GM21528 (cell line): ENCODE measurements at regions not wholly inside any gene's neighbourhood (a gene's known extent, or its start where the extent isn't known, plus 50 kb on each side); places are given as distances from the start of the nearest gene placed in this dataset.

Source experiments
- ATAC-seq: cut with Tn5 transposase; IDR thresholded peaks from one replicate; pipeline ENCODE4 v1.9.1; 2021; ENCODE audit warnings: mild to moderate bottlenecking, moderate library complexity; ENCODE audit not compliant: unreplicated experiment, low FRiP score

- ATAC-seq: no peak
These were observed 191.1 kb upstream of the CIBAR2 start for GRCh38 chr16:85303354-85303883.

GRCh38 chr16:85304337-85304736, 192.1 kb upstream of the CIBAR2 start:
- no peak for ATAC-seq

DNA sequence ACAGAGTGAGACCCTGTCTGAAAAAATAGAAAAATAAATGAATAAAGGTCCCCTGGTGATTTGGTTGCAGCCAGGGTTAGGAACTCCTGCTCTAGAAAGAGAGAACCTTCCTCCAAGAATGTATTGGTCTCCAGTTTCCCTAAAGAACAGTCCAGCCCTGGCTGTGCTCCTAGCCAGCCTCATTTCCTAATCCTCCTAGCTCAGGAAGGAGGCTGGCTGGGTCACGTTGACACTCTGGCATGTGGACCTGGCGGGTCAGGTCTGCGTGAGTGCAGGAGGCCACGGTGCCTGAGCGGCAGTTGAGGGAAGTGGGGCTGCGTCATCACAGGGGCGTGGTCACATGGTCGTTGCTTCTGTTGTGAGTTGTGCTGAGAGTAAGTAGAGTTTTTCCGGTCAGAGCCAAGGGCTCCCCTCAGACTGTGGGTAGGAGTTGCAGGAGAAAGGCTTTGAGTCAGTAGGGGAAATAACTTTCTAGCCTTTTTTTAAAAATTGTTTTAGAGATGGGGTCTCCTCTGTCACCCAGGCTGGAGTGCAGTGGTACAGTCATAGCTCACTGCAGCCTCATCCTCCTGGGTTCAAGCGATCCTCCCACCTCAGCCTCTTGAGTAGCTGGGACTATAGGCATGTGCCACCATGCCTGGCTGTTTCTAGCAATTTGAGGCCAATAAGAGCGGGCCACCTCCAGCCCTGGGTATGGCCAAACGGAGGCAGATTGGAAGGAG, 194.0 kb upstream of the CIBAR2 start:
- ATAC-seq: no peak

DNA sequence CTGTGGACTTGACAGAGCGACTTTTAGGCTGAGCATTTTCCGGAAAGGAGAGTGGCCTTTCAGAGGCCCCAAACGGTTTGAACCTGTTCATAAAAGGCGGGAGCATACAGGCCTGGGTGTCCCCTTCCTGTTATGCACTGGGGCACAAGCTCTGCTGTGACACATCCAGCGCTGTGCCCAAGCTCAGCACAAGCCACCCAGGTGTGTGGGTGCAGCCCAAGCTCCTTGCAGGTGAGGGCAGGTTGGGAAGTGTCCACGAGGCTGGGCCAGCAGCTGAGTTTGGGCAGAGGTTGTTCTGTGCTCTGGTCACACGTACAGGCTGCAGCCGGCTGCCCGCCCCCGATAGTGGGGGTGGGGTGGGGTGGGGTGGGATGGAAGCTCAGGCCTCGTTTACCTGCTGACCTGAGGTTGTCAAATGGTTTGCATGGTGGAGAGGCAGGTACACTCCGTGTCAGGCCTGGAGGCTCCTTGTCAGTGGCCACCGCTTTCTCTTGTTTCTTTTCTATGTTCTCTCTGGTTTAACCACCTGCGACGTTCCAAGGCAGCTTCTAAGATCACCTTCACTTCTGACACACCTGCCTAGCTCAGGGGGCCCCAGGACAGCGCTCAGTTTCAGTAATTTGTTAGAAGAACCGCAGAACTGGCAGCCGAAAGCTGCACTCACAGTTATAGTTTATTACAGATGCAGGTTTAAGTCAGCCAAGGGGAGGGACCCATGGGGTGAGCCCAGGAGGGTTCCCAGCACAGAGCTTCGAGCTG, 194.7 kb upstream of the CIBAR2 start:
- no peak for ATAC-seq

DNA sequence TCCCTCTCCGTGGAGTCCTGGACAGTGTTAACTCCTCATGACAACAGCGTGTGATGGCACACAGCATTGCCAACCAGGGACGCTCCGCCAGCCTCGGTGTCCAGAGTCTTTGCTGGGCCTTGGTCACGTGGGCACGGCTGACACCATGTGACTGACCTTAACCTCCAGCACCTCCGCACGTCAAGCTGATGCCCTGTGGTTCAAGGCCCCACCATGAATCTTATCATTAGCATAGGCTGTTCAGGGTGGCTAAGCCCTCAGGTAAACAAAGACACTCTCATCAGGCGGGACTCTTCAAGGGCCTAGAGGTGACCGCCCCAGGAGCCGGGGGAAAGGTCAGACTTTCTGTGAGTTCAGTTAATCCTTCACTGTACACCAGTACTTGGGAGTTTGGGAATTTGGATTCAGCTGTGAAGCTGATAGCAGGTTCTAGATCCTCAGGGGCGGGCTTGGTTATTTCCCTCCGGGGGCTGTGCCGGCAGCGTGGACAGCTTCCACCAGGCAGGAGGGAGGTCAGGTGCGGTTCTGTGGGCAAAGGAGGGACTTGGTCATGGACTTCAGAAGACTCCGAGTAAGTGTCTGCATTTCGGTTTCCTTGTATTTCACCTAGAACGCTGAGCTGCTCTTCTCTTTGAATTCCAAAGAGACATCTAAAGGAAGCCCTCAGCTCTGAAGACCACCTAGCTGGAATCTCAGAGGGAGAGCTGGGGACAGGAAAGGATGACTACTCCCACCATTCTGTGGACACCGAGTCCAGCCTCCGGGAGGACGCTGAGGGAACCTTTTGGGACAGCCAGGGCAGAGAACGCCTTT, 195.5 kb upstream of the CIBAR2 start:
- no peak for ATAC-seq

DNA sequence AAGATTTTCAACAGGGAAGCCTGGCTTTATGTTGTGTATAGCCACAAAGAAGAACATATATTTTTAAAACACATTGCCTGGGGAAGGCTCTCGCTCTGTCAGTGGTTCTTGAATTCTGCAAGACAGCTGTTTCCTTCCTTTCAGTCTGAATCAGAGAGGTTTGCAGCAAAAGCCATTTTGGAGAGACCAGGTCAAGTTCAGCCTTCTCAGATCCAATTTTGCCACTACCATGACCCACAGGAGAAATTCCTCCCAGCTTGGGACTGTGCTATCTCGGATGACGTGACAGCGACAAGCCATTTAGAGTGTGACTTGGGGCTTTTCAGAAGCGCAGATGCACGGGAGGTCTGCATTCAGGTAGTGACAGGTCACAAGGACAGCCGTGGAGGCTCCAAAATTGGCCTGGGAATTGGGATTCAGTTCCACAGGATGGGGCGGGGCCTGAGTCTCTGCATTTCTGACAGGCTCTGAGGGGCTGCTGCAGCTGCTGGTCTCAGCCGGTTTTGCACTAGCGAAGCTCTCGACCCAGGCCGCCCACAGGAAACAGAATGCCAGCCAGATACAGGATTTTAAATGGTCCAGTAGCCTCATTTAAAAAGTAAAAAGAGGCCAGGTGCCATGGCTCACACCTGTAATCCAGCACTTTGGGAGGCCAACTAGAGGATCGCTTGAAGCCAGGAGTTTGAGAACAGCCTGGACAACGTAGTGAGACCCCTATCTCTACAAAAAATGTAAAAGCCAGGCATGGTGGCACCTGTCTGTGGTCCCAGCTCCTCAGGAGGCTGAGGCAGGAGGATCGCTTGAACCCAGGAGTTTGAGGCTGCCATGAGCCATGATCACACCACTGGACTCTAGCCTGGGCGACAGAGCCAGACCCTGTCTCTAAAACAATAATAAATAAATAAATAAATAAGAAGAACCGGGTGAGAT, 196.6 kb upstream of the CIBAR2 start:
- no peak for ATAC-seq

DNA sequence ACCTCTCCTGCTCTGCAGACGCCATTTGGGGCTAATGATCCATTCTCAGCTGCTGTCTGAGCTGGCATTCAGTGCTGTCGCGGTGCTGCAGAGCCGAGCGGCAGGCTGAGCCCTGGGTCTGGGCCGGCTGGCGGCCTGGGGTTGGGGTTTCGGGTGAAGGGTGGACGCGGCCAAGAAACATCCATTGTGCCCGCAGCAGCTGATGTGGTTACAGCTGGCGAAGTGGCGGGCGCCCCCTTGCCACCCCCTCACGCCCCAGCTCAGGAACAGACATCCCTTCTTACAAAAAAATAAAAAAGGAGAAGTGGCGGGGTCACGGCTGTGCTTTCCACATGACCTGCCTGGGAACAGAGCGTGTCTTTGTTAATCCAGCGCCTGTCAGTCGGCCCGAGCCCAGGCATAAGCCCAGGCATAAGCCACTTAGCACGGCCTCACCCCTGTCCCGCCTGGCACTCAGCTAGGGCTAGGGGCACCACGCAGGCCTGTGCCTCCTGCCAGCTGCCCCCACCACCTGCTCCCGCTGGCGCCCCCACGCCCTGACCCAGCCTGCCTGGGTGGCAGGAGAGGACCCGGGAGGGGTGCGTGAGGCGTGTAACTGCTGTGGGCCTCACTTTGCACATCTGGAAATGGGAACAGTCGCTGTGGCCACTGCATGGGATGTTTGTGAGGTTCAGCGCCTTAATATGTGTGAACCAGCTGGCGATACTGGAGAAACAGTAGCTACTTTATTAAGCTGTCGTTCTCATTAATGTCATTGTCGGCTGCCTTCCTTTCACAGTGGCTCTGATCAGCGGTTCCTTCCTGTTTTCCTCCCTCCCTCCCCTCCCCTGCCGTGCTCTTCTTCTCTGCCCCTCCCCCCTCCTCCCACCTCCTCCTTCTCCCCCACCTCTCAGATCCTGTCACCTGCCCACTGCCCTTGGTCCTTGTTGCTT, 197.7 kb upstream of the CIBAR2 start:
- ATAC-seq: no peak

DNA sequence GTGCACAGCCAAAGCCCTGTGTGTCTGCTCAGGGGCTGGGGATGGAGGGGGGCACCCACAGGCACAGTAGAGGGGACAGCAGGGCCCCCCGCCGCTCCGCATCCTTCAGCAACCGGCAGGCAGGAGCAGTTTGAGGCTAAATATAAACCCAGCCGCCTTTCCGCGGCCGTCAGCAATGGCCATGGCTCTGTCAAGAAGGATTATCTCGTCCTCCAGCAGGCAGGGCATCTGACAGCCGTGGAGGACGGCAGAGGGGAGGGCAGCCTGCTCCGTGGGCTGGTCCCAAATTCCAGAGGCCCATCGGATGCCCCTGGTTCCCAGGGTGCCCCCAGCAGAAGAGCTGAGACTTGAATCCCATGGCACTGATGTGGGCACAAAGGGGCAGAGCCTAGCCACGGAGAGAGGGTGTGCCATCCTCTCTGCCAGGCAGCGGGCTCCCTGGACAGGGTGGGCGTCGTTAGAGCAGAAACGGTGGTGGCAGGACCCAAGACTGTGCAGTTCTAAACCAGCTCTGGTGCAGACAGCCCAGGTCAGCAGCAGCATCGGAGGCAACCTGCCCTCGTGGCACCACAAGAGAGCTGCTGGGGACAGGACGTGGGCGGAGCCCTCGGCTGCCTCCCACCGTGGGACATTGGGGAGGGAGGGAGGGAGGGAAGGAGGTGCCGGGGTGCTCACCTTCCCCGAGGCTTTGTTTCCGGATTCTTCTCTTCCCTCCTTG, 198.8 kb upstream of the CIBAR2 start:
- ATAC-seq: no peak

DNA sequence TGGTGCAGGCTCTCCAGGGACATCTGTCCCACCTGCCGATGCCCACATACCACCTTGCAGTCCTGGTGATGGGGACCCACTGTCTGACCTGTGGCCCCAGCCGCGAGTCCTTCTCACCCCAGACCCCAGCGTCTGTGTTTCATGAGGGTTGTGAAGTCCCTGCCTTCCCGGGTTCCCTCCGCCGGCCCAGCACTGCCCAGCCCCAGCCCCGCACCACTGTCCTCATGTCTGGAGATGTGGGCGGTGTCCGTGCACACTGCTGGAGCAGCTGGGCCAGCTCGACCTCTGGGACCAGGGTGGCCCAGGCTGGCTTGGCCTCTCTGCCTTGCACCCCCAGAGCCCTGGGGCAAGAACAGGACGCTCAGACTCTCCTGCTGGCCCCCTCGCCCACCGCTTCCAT, 199.5 kb upstream of the CIBAR2 start:
- ATAC-seq: no peak

- no peak for ATAC-seq
These were observed 199.9 kb upstream of the CIBAR2 start for GRCh38 chr16:85312174-85312573.

GRCh38 chr16:85312642-85313525, 200.6 kb upstream of the CIBAR2 start:
- no peak for ATAC-seq

DNA sequence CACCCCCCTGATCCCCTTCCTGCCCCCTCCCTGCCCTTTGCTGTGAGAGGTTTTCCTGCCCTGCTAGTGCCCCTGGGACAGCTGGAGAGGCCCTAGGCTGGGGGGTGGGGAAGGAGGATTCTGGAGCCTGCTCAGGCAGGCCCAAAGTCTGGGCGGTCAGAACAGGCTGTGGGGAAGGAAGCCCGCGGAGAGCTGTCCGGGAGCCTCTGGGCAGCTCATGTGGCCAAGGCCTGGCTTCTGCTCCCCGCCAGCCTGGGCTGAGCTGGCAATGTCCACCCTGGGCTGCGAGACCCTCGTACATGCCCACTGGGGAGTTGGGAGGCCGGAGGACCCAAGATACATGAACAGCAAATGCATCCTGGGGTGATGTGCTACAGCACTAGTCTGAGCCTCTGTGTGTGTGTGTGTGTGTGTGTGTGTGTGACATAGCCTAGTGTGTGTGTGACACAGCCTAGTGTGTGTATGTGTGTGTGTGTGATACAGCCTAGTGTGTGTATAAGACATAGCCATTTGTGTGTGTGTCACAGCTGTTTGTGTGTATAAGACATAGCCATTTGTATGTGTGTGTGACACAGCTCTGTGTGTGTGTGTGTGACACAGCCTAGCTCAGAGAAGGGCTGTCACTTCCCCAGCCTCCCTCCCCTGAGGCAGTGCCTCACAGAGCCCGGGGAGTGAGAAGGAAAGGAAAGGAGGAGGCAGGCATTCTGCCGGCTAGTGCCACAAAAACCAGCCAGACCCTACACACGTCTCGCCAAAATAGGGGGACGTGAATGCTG, 201.4 kb upstream of the CIBAR2 start:
- ATAC-seq: no peak

- no peak for ATAC-seq
These were observed 202.3 kb upstream of the CIBAR2 start for GRCh38 chr16:85314512-85314971.

GRCh38 chr16:85315866-85316265, 203.6 kb upstream of the CIBAR2 start:
- ATAC-seq: no peak

GRCh38 chr16:85316321-85316919, 204.1 kb upstream of the CIBAR2 start:
- ATAC-seq: no peak

GRCh38 chr16:85316944-85317343, 204.7 kb upstream of the CIBAR2 start:
- ATAC-seq: no peak
